ENCODE measurements at regions not wholly inside any gene's neighbourhood (a gene's known extent, or its start where the extent isn't known, plus 50 kb on each side); places are given as distances from the start of the nearest gene placed in this dataset.

GRCh38 chr10:7045891-7046599, 364.8 kb downstream of the SFMBT2 start:
- H3K9me3 ChIP-seq, result peaks cover 0 to 3% of the 10 kb centered on the region in 2 donors
- intact Hi-C loops (cut with DNase I), result no loop called here
- no peak overlapping the region for H3K4me3 ChIP-seq
- DNase-seq, result no peak
- TF ChIP-seq CTCF (IDR thresholded peaks at IDR 0.05), result no peak
- TF ChIP-seq EP300 (IDR thresholded peaks at IDR 0.05), result no peak
- no peak for TF ChIP-seq POLR2A (IDR thresholded peaks at IDR 0.05)
- no peaks in the 10 kb centered on the region for H3K4me1 ChIP-seq (ENCODE audit: insufficient read depth)
- H3K27me3 ChIP-seq, result no peaks in the 10 kb centered on the region
- no peaks in the 10 kb centered on the region for H3K36me3 ChIP-seq
- WGBS, 3 donors, result 73 to 90% (median 85%) methylated on average over 4 of the region's 4 CpGs
- H3K27ac ChIP-seq, result no peak overlapping the region

GRCh38 chr10:7043055-7043653, 367.7 kb downstream of the SFMBT2 start:
- Histone ChIP-seq H3K27ac (no peak overlapping the region), H3K9me3 (no peaks in the 10 kb centered on the region), H3K36me3 (no peaks in the 10 kb centered on the region), H3K4me3 (no peak overlapping the region), H3K27me3 (no peaks in the 10 kb centered on the region), H3K4me1 (ENCODE audit: insufficient read depth) (no peaks in the 10 kb centered on the region)
- TF ChIP-seq CTCF (IDR thresholded peaks at IDR 0.05), result no peak
- no peak for TF ChIP-seq POLR2A (IDR thresholded peaks at IDR 0.05)
- TF ChIP-seq EP300 (IDR thresholded peaks at IDR 0.05), result no peak
- WGBS, 3 donors, result 61 to 78% (median 71%) methylated on average over 3 of the region's 3 CpGs
- DNase-seq, result no peak
- intact Hi-C loops (cut with DNase I), result no loop called here

- no peak for DNase-seq
- no peak overlapping the region for H3K4me3 ChIP-seq
- H3K27ac ChIP-seq, result no peak overlapping the region
- intact Hi-C loops (cut with DNase I), result no loop called here
- H3K4me1 ChIP-seq (ENCODE audit: insufficient read depth), result no peaks in the 10 kb centered on the region
- TF ChIP-seq CTCF (IDR thresholded peaks at IDR 0.05) (no peak), EP300 (IDR thresholded peaks at IDR 0.05) (no peak), POLR2A (IDR thresholded peaks at IDR 0.05) (no peak)
- H3K36me3 ChIP-seq, result no peaks in the 10 kb centered on the region
- H3K27me3 ChIP-seq, result no peaks in the 10 kb centered on the region
- no peaks in the 10 kb centered on the region for H3K9me3 ChIP-seq
- WGBS, 3 donors, result 87 to 93% (median 92%) methylated on average over 6 of the region's 6 CpGs
Measured at GRCh38 chr10:7042419-7043054, 368.3 kb downstream of the SFMBT2 start.

GRCh38 chr10:7042000-7042399, 368.8 kb downstream of the SFMBT2 start:
- no peak for DNase-seq
- H3K4me1 ChIP-seq (ENCODE audit: insufficient read depth), result no peaks in the 10 kb centered on the region
- H3K27ac ChIP-seq, result no peak overlapping the region
- 82 to 91% (median 84%) methylated on average over 4 of the region's 4 CpGs for WGBS, 3 donors
- no peaks in the 10 kb centered on the region for H3K27me3 ChIP-seq
- no peak for TF ChIP-seq CTCF (IDR thresholded peaks at IDR 0.05)
- TF ChIP-seq POLR2A (IDR thresholded peaks at IDR 0.05), result no peak
- TF ChIP-seq EP300 (IDR thresholded peaks at IDR 0.05), result no peak
- intact Hi-C loops (cut with DNase I), result no loop called here
- no peaks in the 10 kb centered on the region for H3K36me3 ChIP-seq
- no peak overlapping the region for H3K4me3 ChIP-seq
- no peaks in the 10 kb centered on the region for H3K9me3 ChIP-seq
